ENCODE measurements at regions not wholly inside any gene's neighbourhood (a gene's known extent, or its start where the extent isn't known, plus 50 kb on each side); places are given as distances from the start of the nearest gene placed in this dataset.

DNA sequence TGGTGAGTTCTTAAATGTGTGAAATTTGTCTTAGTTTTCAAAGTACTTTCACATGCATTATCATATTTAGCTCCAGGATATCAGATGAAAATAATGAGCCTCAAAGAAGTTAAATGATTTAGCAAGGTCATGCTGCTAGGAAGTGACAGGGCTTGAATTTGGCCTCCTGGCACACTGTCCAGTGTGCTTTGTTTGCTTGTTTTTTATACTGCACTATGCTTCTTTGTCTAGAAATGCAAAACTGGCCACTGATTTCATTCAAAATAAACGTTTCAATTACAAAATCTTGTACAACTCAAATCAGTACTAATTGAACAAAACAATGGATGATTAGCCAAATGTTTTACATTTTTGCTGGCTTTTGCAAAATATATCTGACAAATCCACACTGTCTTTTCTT, 583.3 kb upstream of the CBLB start (continued):
- no peak for TF ChIP-seq STAT1 (IDR thresholded peaks at IDR 0.05; ENCODE audit: unreplicated experiment)

DNA sequence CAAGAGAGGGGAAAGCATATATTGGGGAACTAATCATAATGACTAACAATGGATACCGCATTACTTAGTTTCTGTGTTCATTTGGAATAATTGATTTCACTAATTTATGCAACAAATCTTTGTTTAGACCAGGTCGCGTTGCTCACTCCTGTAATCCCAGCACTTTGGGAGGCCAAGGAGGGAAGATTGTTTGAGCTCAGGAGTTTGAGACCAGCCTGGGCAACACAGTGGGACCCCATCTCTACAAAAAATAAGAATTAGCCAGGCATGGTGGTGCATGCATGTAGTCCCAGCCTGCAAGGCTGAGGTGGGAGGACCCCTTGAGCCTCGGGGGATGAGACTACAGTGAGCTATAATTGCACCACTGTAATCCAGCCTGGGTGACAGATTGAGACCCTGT, 585.7 kb upstream of the CBLB start:
- 0 out of 3 replicates have a peak, but pooled peaks cover 4% of the 10 kb centered on the region for H3K9me3 Mint-ChIP-seq
- Histone ChIP-seq H3K4me2 (no peak overlapping the region), H3K4me1 (ENCODE audit: insufficient read depth) (no peaks in the 10 kb centered on the region), H3K9me2 (ENCODE audit: insufficient read depth) (no peaks in the 10 kb centered on the region), H3K79me2 (replicated peaks; ENCODE audit: insufficient read depth) (no peaks in the 10 kb centered on the region), H3K4me3 (no peak overlapping the region), H2AFZ (0 out of 2 replicates have a peak overlapping the region, but pooled peaks have one; percentile 6), H3K36me3 (ENCODE audit: insufficient read depth) (no peaks in the 10 kb centered on the region), H3F3A (replicated peaks; ENCODE audit: low read depth) (no peaks in the 10 kb centered on the region), H3K27me3 (ENCODE audit: insufficient read depth) (no peaks in the 10 kb centered on the region), H4K20me1 (replicated peaks; ENCODE audit: insufficient read depth) (no peaks in the 10 kb centered on the region), H3K27ac (ENCODE audit: low read depth) (no peak overlapping the region)
- no peak for ATAC-seq
- H3K36me3 Mint-ChIP-seq (ENCODE audit: low read depth) = peaks cover 7% of the 10 kb centered on the region; the same call in 1 of the 3 replicates
- peaks cover 7% of the 10 kb centered on the region for H3K4me1 Mint-ChIP-seq
- no peak for DNase-seq (ENCODE audit: low spot score)
- H3K27me3 Mint-ChIP-seq (ENCODE audit: insufficient read depth, low read depth, poor library complexity) = no peaks in the 10 kb centered on the region
- no peak for TF ChIP-seq ZNF114 (CRISPR knock-in tag; IDR thresholded peaks at IDR 0.05)
- no peak for TF ChIP-seq EZH2phosphoT487 (IDR thresholded peaks at IDR 0.05; ENCODE audit: unreplicated experiment)
- no peak for TF ChIP-seq JUNB (IDR thresholded peaks at IDR 0.05; ENCODE audit: unreplicated experiment)
- no peak for TF ChIP-seq STAT1 (IDR thresholded peaks at IDR 0.05; ENCODE audit: unreplicated experiment)
- H3K27ac Mint-ChIP-seq = peak overlapping the region; percentile 44; the same call in 1 of the 2 replicates
- no peak overlapping the region for H3K4me3 Mint-ChIP-seq

DNA sequence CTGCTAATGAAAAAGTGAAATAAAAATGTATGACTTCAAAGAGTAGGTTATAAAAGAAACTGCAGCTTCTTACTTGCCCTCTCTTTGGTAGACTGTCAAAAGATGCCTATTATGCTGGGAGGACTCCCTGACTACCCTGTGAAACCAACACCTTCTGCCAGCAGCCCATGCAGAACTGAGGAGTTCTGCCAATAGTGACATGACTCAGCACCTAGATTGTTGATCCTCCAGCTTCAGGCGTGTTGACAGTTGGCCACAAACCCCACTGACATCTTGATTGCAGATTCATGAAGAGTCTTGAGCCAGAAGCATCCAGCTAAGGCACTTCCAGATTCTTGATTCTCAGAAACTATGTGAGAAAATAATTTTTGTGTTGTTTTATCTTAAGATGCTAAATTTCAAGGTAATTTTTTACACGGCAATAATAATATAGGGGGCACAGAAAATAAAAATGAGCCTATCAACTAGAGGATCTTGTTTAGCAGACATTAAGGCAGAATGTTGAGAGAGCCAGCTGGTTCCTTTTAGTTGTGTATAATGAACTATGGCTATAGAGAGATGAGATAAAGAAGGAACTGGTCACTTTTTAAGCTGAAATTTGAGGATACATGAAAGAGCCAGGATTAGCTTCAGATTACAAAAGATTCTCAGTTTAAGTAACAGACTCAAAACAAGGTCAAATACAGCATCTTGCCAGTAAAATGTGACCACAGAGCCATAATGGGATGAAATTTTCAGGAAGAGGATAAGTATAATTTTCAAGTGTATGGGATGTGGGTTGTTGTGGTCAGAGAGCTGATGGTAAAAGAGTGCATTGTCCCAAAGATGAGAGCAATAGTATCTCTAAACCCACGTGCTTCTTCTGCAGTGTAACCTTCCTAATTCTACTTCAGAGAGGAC, 588.7 kb upstream of the CBLB start:
- Histone ChIP-seq H4K20me1 (replicated peaks; ENCODE audit: insufficient read depth) (no peaks in the 10 kb centered on the region), H2AFZ (peak overlapping the region; percentile 15; the same call in 1 of the 2 replicates), H3F3A (replicated peaks; ENCODE audit: low read depth) (no peaks in the 10 kb centered on the region), H3K79me2 (replicated peaks; ENCODE audit: insufficient read depth) (no peaks in the 10 kb centered on the region), H3K4me2 (no peak overlapping the region), H3K4me1 (ENCODE audit: insufficient read depth) (no peaks in the 10 kb centered on the region), H3K9me2 (ENCODE audit: insufficient read depth) (no peaks in the 10 kb centered on the region), H3K27ac (ENCODE audit: low read depth) (no peak overlapping the region), H3K27me3 (ENCODE audit: insufficient read depth) (no peaks in the 10 kb centered on the region), H3K36me3 (ENCODE audit: insufficient read depth) (no peaks in the 10 kb centered on the region), H3K4me3 (no peak overlapping the region)
- Mint-ChIP-seq H3K9me3 (0 out of 3 replicates have a peak, but pooled peaks cover 4% of the 10 kb centered on the region), H3K36me3 (ENCODE audit: low read depth) (peaks cover 7% of the 10 kb centered on the region; the same call in 1 of the 3 replicates), H3K27me3 (ENCODE audit: insufficient read depth, low read depth, poor library complexity) (no peaks in the 10 kb centered on the region), H3K4me1 (peaks cover 7% of the 10 kb centered on the region), H3K27ac (0 out of 2 replicates have a peak overlapping the region, but pooled peaks have one; percentile 3), H3K4me3 (no peak overlapping the region)
- no peak for DNase-seq (ENCODE audit: low spot score)
- ATAC-seq = no peak
- TF ChIP-seq NANOG (IDR thresholded peaks at IDR 0.05; ENCODE audit: borderline replicate concordance) (no peak), STAT1 (IDR thresholded peaks at IDR 0.05; ENCODE audit: unreplicated experiment) (no peak), ZNF331 (CRISPR knock-in tag; IDR thresholded peaks at IDR 0.05; ENCODE audit: low read depth) (no peak), EZH2phosphoT487 (IDR thresholded peaks at IDR 0.05; ENCODE audit: unreplicated experiment) (no peak), JUNB (IDR thresholded peaks at IDR 0.05; ENCODE audit: unreplicated experiment) (no peak)
- TF ChIP-seq, protein P1, sequence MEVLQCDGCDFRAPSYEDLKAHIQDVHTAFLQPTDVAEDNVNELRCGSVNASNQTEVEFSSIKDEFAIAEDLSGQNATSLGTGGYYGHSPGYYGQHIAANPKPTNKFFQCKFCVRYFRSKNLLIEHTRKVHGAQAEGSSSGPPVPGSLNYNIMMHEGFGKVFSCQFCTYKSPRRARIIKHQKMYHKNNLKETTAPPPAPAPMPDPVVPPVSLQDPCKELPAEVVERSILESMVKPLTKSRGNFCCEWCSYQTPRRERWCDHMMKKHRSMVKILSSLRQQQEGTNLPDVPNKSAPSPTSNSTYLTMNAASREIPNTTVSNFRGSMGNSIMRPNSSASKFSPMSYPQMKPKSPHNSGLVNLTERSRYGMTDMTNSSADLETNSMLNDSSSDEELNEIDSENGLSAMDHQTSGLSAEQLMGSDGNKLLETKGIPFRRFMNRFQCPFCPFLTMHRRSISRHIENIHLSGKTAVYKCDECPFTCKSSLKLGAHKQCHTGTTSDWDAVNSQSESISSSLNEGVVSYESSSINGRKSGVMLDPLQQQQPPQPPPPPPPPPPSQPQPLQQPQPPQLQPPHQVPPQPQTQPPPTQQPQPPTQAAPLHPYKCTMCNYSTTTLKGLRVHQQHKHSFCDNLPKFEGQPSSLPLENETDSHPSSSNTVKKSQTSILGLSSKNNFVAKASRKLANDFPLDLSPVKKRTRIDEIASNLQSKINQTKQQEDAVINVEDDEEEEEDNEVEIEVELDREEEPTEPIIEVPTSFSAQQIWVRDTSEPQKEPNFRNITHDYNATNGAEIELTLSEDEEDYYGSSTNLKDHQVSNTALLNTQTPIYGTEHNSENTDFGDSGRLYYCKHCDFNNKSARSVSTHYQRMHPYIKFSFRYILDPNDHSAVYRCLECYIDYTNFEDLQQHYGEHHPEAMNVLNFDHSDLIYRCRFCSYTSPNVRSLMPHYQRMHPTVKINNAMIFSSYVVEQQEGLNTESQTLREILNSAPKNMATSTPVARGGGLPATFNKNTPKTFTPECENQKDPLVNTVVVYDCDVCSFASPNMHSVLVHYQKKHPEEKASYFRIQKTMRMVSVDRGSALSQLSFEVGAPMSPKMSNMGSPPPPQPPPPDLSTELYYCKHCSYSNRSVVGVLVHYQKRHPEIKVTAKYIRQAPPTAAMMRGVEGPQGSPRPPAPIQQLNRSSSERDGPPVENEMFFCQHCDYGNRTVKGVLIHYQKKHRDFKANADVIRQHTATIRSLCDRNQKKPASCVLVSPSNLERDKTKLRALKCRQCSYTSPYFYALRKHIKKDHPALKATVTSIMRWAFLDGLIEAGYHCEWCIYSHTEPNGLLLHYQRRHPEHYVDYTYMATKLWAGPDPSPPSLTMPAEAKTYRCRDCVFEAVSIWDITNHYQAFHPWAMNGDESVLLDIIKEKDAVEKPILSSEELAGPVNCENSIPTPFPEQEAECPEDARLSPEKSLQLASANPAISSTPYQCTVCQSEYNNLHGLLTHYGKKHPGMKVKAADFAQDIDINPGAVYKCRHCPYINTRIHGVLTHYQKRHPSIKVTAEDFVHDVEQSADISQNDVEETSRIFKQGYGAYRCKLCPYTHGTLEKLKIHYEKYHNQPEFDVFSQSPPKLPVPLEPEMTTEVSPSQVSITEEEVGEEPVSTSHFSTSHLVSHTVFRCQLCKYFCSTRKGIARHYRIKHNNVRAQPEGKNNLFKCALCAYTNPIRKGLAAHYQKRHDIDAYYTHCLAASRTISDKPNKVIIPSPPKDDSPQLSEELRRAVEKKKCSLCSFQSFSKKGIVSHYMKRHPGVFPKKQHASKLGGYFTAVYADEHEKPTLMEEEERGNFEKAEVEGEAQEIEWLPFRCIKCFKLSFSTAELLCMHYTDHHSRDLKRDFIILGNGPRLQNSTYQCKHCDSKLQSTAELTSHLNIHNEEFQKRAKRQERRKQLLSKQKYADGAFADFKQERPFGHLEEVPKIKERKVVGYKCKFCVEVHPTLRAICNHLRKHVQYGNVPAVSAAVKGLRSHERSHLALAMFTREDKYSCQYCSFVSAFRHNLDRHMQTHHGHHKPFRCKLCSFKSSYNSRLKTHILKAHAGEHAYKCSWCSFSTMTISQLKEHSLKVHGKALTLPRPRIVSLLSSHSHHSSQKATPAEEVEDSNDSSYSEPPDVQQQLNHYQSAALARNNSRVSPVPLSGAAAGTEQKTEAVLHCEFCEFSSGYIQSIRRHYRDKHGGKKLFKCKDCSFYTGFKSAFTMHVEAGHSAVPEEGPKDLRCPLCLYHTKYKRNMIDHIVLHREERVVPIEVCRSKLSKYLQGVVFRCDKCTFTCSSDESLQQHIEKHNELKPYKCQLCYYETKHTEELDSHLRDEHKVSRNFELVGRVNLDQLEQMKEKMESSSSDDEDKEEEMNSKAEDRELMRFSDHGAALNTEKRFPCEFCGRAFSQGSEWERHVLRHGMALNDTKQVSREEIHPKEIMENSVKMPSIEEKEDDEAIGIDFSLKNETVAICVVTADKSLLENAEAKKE (CRISPR knock-in tag; IDR thresholded peaks at IDR 0.05) = no peak
- TF ChIP-seq, protein P2, sequence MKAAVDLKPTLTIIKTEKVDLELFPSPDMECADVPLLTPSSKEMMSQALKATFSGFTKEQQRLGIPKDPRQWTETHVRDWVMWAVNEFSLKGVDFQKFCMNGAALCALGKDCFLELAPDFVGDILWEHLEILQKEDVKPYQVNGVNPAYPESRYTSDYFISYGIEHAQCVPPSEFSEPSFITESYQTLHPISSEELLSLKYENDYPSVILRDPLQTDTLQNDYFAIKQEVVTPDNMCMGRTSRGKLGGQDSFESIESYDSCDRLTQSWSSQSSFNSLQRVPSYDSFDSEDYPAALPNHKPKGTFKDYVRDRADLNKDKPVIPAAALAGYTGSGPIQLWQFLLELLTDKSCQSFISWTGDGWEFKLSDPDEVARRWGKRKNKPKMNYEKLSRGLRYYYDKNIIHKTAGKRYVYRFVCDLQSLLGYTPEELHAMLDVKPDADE (IDR thresholded peaks at IDR 0.05) = no peak
- TF ChIP-seq, protein P3, sequence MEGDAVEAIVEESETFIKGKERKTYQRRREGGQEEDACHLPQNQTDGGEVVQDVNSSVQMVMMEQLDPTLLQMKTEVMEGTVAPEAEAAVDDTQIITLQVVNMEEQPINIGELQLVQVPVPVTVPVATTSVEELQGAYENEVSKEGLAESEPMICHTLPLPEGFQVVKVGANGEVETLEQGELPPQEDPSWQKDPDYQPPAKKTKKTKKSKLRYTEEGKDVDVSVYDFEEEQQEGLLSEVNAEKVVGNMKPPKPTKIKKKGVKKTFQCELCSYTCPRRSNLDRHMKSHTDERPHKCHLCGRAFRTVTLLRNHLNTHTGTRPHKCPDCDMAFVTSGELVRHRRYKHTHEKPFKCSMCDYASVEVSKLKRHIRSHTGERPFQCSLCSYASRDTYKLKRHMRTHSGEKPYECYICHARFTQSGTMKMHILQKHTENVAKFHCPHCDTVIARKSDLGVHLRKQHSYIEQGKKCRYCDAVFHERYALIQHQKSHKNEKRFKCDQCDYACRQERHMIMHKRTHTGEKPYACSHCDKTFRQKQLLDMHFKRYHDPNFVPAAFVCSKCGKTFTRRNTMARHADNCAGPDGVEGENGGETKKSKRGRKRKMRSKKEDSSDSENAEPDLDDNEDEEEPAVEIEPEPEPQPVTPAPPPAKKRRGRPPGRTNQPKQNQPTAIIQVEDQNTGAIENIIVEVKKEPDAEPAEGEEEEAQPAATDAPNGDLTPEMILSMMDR (conservative IDR thresholded peaks at IDR 0.05; ENCODE audit: low read depth in 2 of 2) = no peak

Data from GM23338 (cell line).